ENCODE measurements at regions not wholly inside any gene's neighbourhood (a gene's known extent, or its start where the extent isn't known, plus 50 kb on each side); places are given as distances from the start of the nearest gene placed in this dataset.

GRCh38 chr16:5801396-5801795 is 703.8 kb upstream of the EEF2KMT start:
- ChIA-PET CTCF (interaction anchor here (1.0 kb wide), 1 partner anchor 94 kb away, joined by 3 read pairs; no protein-coding TSS in a partner anchor), POLR2A (interaction anchor here (0.7 kb wide), 1 partner anchor 284 kb away, joined by 3 read pairs; no protein-coding TSS in a partner anchor)
- Mint-ChIP-seq H3K36me3 (ENCODE audit: low read depth) (no peaks in the 10 kb centered on the region), H3K4me1 (ENCODE audit: low read depth) (no peaks in the 10 kb centered on the region), H3K27ac (no peak overlapping the region), H3K9me3 (peaks cover 10% of the 10 kb centered on the region), H3K27me3 (no peaks in the 10 kb centered on the region), H3K4me3 (no peak overlapping the region)
- ATAC-seq (no peak), DNase-seq (no peak)
- TF ChIP-seq CTCF (IDR thresholded peaks at IDR 0.05), result no peak
- intact Hi-C loops (cut with micrococcal nuclease), result no loop called here

DNA sequence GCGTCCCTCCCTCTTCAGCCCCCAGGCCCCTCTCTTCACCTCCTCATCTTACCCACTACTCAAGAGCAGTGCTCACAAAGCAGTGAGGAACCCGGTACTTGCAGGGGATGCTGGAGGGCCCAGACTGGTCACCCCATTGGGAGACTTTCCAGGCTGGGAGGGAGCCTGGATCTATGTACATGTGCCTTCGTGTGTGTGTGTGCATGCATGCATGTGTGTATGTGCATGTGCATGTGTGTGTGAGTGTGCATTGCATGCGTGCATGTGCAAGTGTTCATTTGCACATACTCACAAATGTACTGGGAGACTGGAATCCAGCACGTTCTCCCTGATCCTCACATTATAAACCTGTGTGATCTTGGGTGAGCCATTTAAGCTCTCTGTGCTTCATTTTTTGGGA is 696.0 kb upstream of the EEF2KMT start:
- H3K4me1 Mint-ChIP-seq (ENCODE audit: low read depth), result no peaks in the 10 kb centered on the region
- POLR2A ChIA-PET, result no interaction called here
- no peak for DNase-seq
- no peaks in the 10 kb centered on the region for H3K27me3 Mint-ChIP-seq
- ATAC-seq, result no peak
- TF ChIP-seq CTCF (IDR thresholded peaks at IDR 0.05), result no peak
- peaks cover 4% of the 10 kb centered on the region for H3K9me3 Mint-ChIP-seq
- no peaks in the 10 kb centered on the region for H3K36me3 Mint-ChIP-seq (ENCODE audit: low read depth)
- no peak overlapping the region for H3K4me3 Mint-ChIP-seq
- CTCF ChIA-PET, result interaction anchor here (0.6 kb wide), 1 partner anchor 532 kb away, joined by 3 read pairs; no protein-coding TSS in a partner anchor
- intact Hi-C loops (cut with micrococcal nuclease), result no loop called here
- H3K27ac Mint-ChIP-seq, result no peak overlapping the region

DNA sequence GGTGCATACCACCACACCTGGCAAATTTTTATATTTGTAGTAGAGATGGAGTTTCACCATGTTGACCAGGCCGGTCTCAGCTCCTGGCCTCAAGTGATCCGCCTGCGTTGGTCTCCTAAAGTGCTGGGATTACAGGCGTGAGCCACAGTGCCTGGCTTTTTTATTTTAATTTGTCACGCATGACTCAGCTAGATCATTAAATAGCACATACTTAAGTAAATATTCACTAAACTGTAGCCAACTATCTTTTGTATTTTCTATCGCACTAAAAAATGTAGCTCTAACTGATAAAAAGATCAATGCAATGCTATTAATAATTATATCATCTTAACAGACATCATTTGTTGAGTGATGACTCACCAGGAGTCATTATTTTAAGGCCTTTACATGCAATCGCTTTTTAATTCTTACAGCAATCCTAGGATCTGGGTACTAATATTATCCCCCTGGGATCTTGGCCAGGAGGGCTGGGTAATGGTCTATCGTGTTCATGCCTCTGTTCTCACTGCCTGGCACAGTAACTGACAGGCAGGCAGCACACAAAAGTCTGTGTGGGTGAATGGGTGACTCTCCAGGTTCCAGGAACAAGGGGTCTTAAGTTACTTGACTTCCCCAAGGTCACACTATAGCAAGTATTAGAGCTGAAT is 693.5 kb upstream of the EEF2KMT start:
- no peaks in the 10 kb centered on the region for H3K36me3 Mint-ChIP-seq (ENCODE audit: low read depth)
- H3K4me3 Mint-ChIP-seq, result no peak overlapping the region
- ChIA-PET CTCF (no interaction called here), POLR2A (no interaction called here)
- peaks cover 3% of the 10 kb centered on the region for H3K9me3 Mint-ChIP-seq
- ATAC-seq (no peak), DNase-seq (no peak)
- no peak for TF ChIP-seq CTCF (IDR thresholded peaks at IDR 0.05)
- intact Hi-C loops (cut with micrococcal nuclease), result no loop called here
- no peak overlapping the region for H3K27ac Mint-ChIP-seq
- H3K4me1 Mint-ChIP-seq (ENCODE audit: low read depth), result no peaks in the 10 kb centered on the region
- no peaks in the 10 kb centered on the region for H3K27me3 Mint-ChIP-seq

DNA sequence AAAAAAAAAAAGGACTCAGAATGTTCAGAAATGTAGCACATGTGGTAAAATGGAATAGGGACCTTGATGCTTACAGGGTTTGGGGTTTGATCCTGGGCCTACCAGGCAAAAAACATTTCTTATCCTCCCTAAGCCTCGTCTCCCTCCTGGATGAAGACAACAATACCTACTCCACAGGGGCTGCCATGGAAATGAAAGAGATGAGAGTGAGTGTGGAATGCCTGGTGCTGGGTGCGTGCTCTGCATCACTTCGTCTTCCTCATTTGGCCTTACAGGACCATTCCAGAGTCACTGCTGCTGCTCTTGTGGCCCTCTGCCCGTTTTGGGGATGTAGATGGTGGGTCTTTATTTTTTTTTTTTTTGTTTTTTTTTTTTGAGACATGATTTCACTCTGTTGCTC is 692.9 kb upstream of the EEF2KMT start:
- CTCF ChIA-PET, result no interaction called here
- ATAC-seq, result no peak
- Mint-ChIP-seq H3K4me1 (ENCODE audit: low read depth) (no peaks in the 10 kb centered on the region), H3K9me3 (peaks cover 4% of the 10 kb centered on the region), H3K27me3 (no peaks in the 10 kb centered on the region), H3K27ac (no peak overlapping the region), H3K4me3 (no peak overlapping the region), H3K36me3 (ENCODE audit: low read depth) (no peaks in the 10 kb centered on the region)
- TF ChIP-seq CTCF (IDR thresholded peaks at IDR 0.05), result no peak
- intact Hi-C loops (cut with micrococcal nuclease), result no loop called here
- no peak for DNase-seq
- POLR2A ChIA-PET, result no interaction called here

DNA sequence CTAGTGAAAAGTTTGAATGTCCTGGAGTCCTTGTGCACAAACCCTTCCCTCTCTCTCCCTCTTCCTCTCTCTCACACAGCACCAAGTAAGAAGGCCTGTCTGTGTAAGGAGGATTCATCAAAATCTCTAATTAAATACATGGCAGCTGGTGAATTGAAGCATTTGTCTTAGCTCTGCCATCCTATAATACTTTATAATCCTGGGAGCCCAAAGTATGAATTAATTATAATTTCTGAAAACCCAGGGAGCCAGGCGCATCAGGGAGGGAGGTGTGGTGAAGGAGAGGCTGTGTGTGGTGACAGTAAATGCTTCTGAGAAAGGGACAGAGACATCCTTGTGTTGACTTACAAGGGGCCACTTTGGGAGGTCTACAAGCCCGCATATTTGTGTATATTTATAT is 691.4 kb upstream of the EEF2KMT start:
- no peaks in the 10 kb centered on the region for H3K36me3 Mint-ChIP-seq (ENCODE audit: low read depth)
- TF ChIP-seq CTCF (IDR thresholded peaks at IDR 0.05), result no peak
- CTCF ChIA-PET, result no interaction called here
- ATAC-seq (no peak), DNase-seq (no peak)
- H3K27ac Mint-ChIP-seq, result no peak overlapping the region
- intact Hi-C loops (cut with micrococcal nuclease), result no loop called here
- H3K4me3 Mint-ChIP-seq, result no peak overlapping the region
- H3K9me3 Mint-ChIP-seq, result peaks cover 3% of the 10 kb centered on the region
- H3K27me3 Mint-ChIP-seq, result no peaks in the 10 kb centered on the region
- H3K4me1 Mint-ChIP-seq (ENCODE audit: low read depth), result no peaks in the 10 kb centered on the region
- POLR2A ChIA-PET, result no interaction called here

Data from activated CD8-positive, alpha-beta T cell treated with anti-CD3 and anti-CD28 coated beads for 36 hours (primary cell).